GM19240 (cell line): ENCODE measurements at regions not wholly inside any gene's neighbourhood (a gene's known extent, or its start where the extent isn't known, plus 50 kb on each side); places are given as distances from the start of the nearest gene placed in this dataset.
"Not testable (repeated sequence)": the region's sequence is repeated elsewhere in the genome, so short reads cannot be mapped to it uniquely, and the experiment has no call there.

Experiments used
- DNase-seq: peaks from one replicate; pipeline ENCODE4 v3.0.0; 2011; ENCODE audit warnings: low spot score; ENCODE audit not compliant: insufficient read length

DNA sequence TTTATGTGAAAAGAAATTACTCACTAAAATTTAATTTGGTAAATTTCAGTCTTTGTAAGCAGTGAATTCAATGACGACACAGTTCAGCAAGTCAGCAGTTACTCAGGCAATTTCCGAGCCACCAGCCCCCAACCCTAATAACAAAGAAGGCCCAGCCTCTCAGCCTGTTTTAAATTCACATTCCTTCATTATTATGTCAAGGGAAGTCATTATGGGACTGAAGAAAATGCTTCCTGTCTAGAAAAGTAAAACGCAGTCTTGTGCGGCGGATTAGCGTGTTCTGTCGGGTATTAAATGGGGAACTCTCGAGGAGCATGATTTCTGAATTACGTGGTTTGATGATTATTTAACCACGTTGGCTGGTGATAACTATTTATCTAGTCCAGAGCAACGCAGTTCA is 177.6 kb downstream of the AIPL1 start:
- DNase-seq: no peak

DNA sequence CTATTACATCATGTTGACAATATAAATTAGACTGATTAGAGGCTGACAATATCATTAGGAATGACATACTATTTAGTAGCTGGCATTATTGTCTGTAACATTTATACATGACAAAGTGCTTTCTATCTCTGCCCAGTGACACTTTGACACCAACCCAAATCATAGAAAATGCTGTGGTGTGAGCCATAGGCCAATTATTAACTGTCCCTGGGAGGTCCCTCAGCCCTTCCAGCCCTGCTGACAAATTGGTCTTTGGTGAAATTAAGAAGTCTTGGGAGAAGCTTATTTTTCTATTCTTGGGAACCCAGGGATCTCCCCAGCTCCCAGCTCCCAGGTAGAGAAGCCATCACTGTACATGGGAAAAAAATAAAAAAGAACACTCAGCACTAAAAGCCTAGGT is 179.6 kb downstream of the AIPL1 start:
- DNase-seq: no peak

DNA sequence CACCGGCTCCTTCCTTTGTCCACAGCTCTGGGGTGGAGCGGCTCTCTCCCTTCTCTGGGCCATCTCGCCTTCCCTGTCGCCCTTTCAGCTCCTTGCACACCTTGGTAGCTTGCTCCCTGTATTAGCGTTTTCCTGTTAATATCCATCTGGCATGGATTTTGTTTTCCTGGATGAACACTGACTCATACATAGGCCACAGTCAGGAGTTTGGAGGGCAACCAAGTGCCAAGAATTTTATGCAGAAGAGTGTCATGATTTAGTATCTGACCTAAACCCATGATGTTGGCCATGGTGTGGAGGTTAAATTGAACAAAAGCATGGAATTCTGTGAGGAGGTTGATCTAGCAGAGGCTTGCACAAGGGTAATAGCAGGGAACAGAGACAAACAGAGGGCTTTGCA is 180.9 kb downstream of the AIPL1 start:
- no peak for DNase-seq

DNA sequence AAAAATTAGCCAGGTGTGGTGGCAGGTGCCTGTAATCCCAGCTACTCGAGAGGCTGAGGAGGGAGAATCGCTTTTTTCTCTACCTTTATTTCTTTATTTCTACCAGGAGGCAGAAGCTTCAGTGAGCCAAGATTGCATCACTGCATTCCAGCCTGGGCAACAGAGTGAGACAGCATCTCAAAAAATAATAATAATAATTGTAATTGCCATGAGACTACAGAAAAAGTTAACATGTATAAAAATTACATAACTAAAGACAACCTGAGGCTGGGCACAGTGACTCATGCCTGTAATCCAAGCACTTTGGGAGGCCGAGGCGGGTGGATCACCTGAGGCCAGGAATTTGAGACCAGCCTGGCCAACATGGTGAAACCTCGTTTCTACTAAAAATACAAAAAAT is 181.5 kb downstream of the WSCD1 start:
- DNase-seq: not testable (repeated sequence)

DNA sequence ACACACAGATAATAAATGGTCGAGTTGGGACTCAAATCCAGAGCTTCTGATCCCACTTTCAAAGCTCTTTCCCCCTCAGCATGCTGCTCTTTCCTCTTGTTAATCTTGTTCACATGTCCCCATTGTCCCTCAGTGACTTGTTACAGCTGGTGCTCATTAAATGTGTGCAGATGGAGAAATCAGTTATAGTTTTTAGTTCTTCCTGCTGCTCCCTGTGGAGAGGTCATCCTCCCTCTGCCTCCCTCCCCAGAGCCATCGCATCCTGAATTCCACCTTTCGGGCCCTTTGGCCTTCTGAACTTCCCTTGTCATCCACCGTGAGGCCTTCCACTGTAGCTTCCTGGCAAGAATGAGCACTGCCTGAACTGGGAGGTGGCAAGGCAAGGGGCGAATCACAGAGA is 179.6 kb downstream of the WSCD1 start:
- DNase-seq: no peak

DNA sequence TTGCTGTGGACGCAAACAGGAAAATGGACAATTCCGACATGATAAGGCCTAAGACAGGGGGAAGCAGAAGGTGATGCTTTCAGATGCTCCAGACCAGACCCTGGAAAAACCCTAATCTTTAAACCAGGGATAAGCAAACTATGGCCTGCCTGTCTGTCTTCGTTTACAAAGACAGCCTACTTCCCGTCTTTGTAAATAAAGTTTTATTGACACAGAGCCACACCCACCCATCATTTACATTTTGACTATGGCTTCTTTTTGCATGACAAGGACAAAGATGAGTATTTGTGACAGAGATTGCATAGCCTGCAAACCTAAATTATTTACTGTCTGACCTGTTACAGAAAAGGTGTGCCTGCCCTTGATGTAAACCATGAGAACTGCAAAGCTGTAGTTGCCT is 177.9 kb downstream of the WSCD1 start:
- DNase-seq: no peak

DNA sequence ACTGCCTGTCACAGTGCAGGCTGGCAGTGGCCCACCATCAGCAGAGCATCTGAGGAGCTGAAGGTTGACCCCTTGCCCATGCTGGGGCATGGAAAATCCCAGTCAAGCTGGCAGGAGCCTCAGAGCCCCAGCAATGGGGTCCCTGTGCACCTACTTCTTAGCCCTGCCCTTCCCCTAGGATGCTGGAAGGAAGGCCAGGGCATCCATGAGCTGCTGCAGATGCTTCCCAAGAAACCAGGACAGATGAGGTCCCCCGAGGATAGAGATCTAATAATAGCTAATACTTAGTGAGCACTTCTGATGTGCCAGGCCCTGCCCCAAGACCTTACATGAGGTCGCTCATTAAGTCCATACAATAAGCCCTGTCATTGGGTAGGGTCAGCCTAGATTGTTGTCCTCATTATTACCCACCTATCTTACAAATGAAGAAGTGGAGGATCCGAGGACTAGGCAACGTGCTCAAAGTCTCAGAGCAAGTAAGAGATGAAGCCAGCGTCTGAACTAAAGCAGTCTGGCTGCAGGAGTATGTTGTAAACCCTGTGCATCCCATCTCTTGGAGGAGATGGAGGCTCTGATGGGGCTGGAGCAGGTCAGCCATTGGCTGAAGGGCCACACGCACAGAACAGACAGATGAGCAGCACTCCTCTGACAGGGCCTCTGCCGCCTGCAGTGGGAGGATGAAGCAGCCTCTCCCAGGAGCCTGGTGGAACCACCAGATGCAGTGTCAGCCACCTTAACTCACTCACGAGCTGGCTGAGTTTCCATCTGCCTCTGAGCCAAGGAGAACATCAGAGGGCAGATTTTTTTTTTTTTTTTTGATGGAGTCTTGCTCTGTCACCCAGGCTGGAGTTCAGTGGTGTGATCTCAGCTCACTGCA is 175.4 kb downstream of the WSCD1 start:
- no peak for DNase-seq

DNA sequence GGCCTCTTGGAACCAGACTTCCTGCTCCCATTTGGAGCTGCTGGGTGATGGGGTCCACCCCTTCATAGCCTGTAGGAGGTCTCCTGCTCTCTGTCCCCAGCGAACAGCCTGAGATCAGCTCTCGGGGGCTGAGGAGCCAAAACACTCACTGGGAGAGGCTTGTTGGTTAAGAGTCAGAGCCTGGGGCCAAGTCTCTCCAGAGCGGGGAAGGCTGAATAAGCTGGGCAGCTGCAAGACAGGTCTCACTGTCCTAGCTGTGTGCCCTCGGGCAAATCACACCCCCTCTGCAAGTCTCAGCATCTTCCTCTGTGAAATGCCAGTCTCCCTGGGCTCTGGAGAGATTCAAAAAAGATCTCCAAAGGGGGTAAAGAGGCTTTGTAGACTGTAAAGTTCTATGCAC is 174.6 kb downstream of the WSCD1 start:
- DNase-seq: no peak

DNA sequence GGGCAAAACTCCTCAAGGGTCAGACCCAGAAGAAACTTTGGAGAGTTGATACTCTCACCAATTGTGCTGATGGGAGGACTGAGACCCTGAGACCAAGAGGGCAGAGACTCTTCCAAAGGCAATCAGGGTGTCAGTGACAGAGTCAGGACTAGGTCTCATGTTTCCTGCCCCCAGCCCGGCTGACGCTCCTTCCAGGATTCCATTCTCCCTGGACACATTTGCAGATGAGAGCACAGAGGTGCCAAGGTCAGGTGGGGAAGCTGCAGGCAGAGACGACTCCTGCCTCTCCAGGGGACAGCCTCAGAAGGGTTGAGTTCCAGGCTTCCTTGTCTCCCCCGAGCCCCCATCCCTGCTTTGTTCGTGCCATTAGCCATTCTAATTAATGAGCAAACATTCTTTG is 174.1 kb downstream of the WSCD1 start:
- no peak for DNase-seq

DNA sequence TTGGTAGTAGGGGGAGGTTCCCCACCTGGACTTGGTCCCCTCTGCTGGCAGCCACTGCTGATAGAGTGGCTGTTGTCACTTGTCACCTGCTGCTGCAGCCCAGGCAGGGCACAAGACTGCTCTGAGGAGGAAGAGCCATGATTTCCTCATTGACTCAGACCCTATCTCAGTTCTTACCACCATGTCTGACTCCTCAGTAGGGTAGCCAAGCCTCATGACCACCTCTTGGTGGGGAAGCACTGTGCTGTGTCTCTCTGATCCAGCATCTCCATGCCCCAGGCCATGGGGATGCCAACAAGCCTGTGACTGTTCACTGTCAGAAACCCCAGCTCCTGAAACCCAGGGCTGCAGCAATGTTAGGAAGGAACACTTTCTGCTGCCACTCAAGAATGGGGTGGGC is 173.0 kb downstream of the WSCD1 start:
- no peak for DNase-seq

DNA sequence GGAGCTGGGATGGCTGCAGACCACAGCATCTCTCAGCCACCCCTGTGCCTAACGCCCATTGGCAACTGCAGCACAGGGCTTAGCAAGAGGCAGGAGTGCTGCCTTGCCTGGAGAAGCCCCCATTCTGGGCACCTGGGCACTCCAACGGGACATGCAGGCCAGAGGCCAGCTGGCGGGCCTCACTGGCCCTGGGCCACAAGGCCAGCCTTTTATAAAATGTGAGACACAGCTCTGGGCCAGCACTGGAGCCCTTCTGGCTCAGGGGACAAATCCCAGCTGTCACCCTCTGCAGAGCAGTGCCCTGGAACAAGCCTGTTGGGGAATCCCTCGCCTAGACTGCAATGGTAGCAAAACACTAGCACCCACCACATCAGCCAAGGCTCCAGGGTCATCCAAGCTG is 171.8 kb downstream of the WSCD1 start:
- no peak for DNase-seq

DNA sequence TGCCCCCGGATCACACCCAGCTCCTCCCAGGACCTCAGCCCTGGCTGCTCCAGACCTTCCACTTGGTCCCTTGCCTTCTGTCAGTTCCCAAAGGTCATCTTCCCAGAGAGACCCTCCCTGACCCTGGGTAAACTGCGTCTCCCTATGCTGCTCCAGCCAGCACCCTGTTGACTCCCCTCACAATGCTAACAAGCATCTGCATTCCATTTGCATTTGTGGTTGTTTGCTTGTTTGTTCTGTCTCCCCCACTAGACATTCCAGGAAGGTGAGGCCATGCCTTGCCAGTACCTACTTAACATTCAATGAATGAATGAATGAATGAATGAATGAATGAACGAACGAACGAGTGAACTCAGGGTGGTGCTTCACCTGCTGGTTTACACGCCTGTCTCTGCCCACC is 171.2 kb downstream of the WSCD1 start:
- DNase-seq: no peak

DNA sequence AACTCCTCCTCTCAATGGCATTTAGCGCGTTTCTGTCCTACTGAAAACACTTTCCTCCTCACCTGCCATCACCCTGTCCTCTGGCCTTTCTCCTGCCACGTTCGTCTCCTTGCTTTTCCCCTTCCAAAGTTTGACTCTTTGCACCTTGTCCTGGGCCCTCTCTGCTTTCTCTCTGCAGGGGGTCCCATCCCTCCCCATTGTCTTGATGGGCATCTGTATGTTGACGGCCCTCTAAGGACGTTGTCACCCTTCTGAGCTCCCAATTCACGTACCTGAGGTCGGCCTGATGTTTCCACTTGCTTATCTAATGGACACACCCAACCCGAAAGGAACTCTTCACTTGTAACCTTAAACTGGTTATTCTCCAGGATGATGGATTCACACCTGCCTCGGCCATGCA is 170.4 kb downstream of the WSCD1 start:
- DNase-seq: no peak

DNA sequence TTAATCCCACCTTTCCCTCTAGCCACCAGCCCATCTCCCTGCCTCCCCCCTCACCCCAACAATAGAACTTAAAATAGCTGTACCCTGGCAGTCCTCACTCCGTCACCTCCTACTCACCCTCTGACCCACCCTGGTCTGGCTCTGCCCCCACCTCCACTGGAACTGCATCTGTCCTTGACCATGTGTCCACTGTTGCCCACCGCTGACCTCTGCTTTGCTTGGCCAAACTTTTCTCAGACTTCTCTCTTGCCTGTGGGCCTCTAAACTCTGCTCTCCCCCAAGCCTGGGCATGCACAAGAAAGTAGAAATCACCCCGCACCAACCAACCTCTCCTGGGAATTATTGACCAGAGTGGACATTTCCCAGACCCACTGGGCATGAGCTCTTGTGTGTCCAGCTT is 169.8 kb downstream of the WSCD1 start:
- DNase-seq: no peak

DNA sequence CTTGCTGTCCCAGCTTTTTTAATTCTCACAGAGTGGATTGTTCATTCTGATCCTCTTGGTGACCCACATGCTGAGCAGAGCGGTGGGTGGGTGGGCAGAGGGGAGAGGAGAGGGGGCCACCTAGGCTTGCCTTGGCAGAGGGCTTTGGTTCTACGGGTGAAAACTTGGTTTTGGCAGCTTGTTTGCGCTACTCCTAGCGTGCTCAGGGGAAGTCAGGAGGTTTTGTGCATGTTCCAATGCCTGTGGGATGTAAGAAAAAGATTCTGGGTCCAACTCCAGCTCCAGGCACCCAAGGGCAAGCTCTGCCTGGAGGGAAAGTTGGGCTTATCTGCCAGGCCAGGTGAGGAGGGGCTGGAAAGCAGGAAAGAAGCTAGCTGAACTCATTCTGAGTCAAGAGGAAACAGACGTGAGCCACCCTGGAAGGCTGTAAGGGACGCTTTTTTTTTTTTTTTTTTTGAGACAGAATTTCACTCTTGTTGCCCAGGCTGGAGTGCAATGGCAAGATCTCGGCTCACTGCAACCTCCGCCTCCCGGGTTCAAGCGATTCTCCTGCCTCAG is 169.1 kb downstream of the WSCD1 start:
- DNase-seq: no peak

DNA sequence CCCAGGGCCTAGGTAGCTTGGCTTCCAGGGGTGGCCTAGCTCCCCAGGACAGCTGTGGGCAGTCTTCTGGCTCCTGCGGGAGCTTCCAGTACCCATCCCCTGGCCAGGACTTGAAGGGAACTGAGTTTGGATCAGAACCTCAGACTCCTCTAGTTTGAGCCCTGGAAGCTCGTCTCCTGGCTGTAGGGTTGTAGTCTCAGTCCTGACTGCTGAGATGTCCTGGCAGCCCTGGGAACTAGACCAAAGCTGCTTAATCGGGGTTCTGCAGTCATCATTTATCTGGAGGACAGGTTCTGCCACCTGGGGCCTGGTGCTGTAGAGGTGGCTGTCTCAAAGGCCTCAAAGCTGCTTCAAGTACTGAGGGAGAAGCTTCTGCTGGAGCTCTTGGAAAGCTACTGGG is 163.7 kb downstream of the WSCD1 start:
- no peak for DNase-seq

DNA sequence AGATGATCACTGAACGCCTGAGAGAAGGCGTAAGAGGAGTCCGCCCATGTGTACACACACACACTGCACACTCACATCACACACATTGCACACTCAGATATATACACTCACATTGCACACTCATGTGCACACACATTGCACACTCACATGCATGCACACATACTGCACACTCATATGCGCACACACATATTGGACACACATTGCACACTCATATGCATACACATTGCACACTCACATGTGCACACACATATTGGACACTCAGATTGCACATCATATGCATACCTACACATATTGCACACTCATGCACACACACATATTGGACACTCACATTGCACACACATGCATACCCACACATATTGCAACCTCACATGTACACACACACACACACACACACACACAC is 163.2 kb downstream of the WSCD1 start:
- DNase-seq: no peak

DNA sequence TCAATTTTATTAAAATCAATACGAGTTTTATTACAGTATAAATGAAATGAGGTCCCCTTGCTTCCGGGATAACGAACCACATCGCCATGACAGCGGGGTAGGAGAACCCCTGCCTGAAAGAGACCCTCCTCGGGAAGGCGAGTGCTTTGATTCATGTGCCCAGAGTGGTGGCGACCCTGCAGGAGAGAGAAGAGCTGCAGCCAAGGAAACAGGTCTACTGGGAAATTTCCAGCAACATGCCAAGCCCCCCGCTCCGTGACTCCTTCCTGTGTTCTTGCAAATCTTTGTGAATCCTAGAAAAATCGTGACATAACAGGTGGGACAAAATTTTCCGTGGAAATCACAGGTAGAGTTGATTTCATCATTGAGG is 162.5 kb downstream of the WSCD1 start:
- DNase-seq: no peak

DNA sequence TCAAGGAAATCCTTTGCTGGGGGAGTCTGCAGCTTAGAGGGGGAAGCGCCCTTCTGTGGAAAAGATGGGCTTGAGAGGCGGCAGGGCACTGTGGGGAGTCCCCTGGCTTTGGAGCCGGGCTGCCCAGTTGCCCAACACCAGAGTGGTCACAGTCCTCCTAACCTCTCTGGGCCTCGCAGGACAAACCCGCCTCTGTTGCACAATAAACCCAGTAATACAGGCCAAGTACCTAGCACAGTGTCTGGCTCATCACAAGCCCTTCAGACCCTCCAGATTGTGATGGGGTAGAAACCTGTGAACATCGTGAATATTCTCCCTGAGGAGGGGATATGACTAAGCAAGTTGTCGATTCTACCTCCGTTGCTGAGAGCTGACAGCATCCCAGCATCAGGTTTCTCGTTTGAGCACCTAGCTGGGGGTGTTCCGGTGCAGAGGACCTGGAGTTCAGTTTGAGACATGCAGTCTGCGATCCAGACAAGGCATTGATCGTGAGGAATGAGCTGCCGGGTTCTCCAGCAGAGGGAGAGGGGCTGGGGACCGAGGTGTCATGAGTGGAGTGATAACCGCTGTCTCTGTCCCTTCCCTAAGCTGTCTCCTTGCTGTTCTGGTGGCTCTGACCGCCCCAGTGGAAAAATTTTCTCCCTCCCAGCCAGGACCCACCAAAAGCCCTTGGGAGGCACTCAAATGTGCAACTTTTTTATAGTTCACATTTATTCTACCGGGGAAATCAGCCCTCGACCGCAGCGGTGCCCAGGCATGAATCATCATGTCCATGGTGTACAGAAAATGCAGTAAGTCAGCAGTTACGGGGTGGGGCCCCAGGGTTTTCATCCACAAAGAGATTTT is 161.9 kb downstream of the WSCD1 start:
- no peak for DNase-seq

DNA sequence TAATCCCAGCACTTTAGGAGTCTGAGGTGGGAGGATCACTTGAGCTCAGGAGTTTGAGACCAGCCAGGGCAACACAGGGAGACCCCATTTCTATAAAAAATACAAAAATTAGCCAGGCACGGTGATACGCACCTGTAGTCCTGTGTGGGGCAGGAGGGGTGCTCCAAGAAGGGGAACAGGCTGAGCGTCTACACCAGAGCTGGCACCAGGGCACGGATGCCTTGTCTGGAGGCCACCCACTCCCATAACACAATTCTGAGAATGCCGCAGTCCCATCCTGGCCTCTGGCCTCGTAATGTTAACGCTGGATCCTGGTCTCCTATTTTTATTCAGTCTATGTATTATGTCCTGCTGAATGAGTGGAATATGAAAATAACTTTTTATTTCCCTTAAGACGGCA is 161.3 kb downstream of the WSCD1 start:
- DNase-seq: no peak

DNA sequence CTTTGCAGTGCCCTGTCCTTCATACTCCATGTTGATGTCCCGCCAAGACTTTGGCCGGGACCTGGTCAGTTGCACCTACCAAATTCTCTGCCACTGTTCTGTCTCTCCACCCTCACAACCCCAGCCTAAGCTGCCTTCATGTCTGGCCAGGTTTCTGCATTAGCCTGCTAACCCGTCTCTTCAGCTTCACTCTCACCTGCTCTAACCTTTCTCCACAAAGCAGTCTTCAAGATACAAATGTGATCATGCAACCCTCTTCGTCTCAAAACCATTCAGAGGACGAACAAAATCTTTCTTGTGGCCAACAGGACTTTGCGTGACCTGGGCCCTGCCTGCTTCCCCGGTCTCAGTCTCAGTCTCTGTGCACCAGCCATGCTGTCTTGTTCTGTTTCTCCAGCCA is 148.2 kb downstream of the WSCD1 start:
- no peak for DNase-seq
